MM.1S (cell line): ENCODE measurements at regions not wholly inside any gene's neighbourhood (a gene's known extent, or its start where the extent isn't known, plus 50 kb on each side); places are given as distances from the start of the nearest gene placed in this dataset.

Experiments used
- DNase-seq: peaks from one replicate; pipeline ENCODE4 v3.0.0-alpha.2; 2015
- H2AFZ ChIP-seq: fragments of 300-600 bp; sonication (generic); 2 replicates; pipeline ENCODE4 v1.6.0; 2016; ENCODE audit warnings: antibody characterized with exemption, low read length
- H3F3A ChIP-seq: fragments of 300-600 bp; sonication (generic); 2 replicates; pipeline ENCODE4 v1.6.1; 2016; ENCODE audit warnings: mild to moderate bottlenecking, antibody characterized with exemption, low read length, moderate library complexity, mixed read lengths; ENCODE audit not compliant: insufficient read depth
- H3K27ac ChIP-seq: fragments of 300-600 bp; sonication (generic); 2 replicates; pipeline ENCODE4 v1.5.1; 2016; ENCODE audit warnings: mild to moderate bottlenecking, low read length
- H3K27me3 ChIP-seq: fragments of 300-600 bp; sonication (generic); replicated peaks from 2 replicates; pipeline ENCODE4 v1.6.0; 2016; ENCODE audit warnings: low read length; ENCODE audit not compliant: insufficient read depth
- H3K36me3 ChIP-seq: fragments of 300-600 bp; sonication (generic); replicated peaks from 2 replicates; pipeline ENCODE4 v1.6.1; 2016; ENCODE audit warnings: mild to moderate bottlenecking, low read length, mixed read lengths; ENCODE audit not compliant: insufficient read depth
- H3K4me1 ChIP-seq: fragments of 300-600 bp; sonication (generic); 2 replicates; pipeline ENCODE4 v1.6.1; 2016; ENCODE audit warnings: low read length, mixed read lengths
- H3K4me2 ChIP-seq: fragments of 300-600 bp; sonication (generic); 2 replicates; pipeline ENCODE4 v1.6.0; 2016; ENCODE audit warnings: low read depth, low read length
- H3K4me3 ChIP-seq: fragments of 300-600 bp; sonication (generic); 2 replicates; pipeline ENCODE4 v1.5.1; 2016; ENCODE audit warnings: low read length, mixed read lengths
- H3K79me2 ChIP-seq: fragments of 300-600 bp; sonication (generic); 2 replicates; pipeline ENCODE4 v1.6.1; 2016; ENCODE audit warnings: mixed run types, low read length, mixed read lengths
- H3K9ac ChIP-seq: fragments of 300-600 bp; sonication (generic); 2 replicates; pipeline ENCODE4 v1.6.1; 2016; ENCODE audit warnings: low read length, mixed read lengths
- H3K9me2 ChIP-seq: fragments of 300-600 bp; sonication (generic); replicated peaks from 2 replicates; pipeline ENCODE4 v1.6.1; 2016; ENCODE audit warnings: mild to moderate bottlenecking, low read length, mixed read lengths; ENCODE audit not compliant: insufficient read depth
- H3K9me3 ChIP-seq: fragments of 300-600 bp; sonication (generic); replicated peaks from 2 replicates; pipeline ENCODE4 v1.6.1; 2016; ENCODE audit warnings: mild to moderate bottlenecking, low read length, mixed read lengths; ENCODE audit not compliant: insufficient read depth
- H4K20me1 ChIP-seq: fragments of 300-600 bp; sonication (generic); 2 replicates; pipeline ENCODE4 v1.6.1; 2016; ENCODE audit warnings: mild to moderate bottlenecking, low read length, moderate library complexity, mixed read lengths; ENCODE audit not compliant: insufficient read depth
- EZH2 ChIP-seq: fragments of 300-600 bp; sonication (generic); optimal IDR thresholded peaks from 2 replicates; pipeline ENCODE3; 2017; ENCODE audit warnings: low read depth, mild to moderate bottlenecking, antibody characterized with exemption, low read length, mixed read lengths
- EZH2phosphoT487 ChIP-seq: fragments of 300-600 bp; sonication (generic); IDR thresholded peaks from 2 replicates; pipeline ENCODE4 v1.6.1; 2018; ENCODE audit warnings: antibody characterized with exemption, low read length
- TF ChIP-seq, protein P1 (sequence below): fragments of 300-600 bp; sonication (generic); IDR thresholded peaks from 2 replicates; pipeline ENCODE4 v1.5.1; 2016; ENCODE audit warnings: antibody characterized with exemption, low read length, mixed read lengths

- H3K9me2 ChIP-seq, result no peaks in the 10 kb centered on the region
- H3K79me2 ChIP-seq, result no peaks in the 10 kb centered on the region
- no peak overlapping the region for H3K27ac ChIP-seq
- H3F3A ChIP-seq, result no peaks in the 10 kb centered on the region
- H3K36me3 ChIP-seq, result no peaks in the 10 kb centered on the region
- H3K9ac ChIP-seq, result no peak overlapping the region
- no peak overlapping the region for H3K4me3 ChIP-seq
- H3K4me2 ChIP-seq, result no peak overlapping the region
- no peak for TF ChIP-seq EZH2phosphoT487
- TF ChIP-seq, protein P1, sequence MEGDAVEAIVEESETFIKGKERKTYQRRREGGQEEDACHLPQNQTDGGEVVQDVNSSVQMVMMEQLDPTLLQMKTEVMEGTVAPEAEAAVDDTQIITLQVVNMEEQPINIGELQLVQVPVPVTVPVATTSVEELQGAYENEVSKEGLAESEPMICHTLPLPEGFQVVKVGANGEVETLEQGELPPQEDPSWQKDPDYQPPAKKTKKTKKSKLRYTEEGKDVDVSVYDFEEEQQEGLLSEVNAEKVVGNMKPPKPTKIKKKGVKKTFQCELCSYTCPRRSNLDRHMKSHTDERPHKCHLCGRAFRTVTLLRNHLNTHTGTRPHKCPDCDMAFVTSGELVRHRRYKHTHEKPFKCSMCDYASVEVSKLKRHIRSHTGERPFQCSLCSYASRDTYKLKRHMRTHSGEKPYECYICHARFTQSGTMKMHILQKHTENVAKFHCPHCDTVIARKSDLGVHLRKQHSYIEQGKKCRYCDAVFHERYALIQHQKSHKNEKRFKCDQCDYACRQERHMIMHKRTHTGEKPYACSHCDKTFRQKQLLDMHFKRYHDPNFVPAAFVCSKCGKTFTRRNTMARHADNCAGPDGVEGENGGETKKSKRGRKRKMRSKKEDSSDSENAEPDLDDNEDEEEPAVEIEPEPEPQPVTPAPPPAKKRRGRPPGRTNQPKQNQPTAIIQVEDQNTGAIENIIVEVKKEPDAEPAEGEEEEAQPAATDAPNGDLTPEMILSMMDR, result no peak
- TF ChIP-seq EZH2, result no peak
- no peak overlapping the region for H2AFZ ChIP-seq
- H3K9me3 ChIP-seq, result no peaks in the 10 kb centered on the region
- no peak for DNase-seq
- no peaks in the 10 kb centered on the region for H3K27me3 ChIP-seq
- no peaks in the 10 kb centered on the region for H3K4me1 ChIP-seq
- no peaks in the 10 kb centered on the region for H4K20me1 ChIP-seq
Measured at GRCh38 chr15:26106556-26106955, 243.4 kb upstream of the ATP10A start.

- Histone ChIP-seq H4K20me1 (no peaks in the 10 kb centered on the region), H3K4me2 (no peak overlapping the region), H3K9me3 (no peaks in the 10 kb centered on the region), H3F3A (no peaks in the 10 kb centered on the region), H3K27ac (no peak overlapping the region), H3K4me3 (no peak overlapping the region), H2AFZ (no peak overlapping the region), H3K4me1 (no peaks in the 10 kb centered on the region), H3K36me3 (no peaks in the 10 kb centered on the region), H3K9me2 (no peaks in the 10 kb centered on the region), H3K9ac (no peak overlapping the region), H3K27me3 (no peaks in the 10 kb centered on the region), H3K79me2 (no peaks in the 10 kb centered on the region)
- TF ChIP-seq, protein P1, result no peak
- TF ChIP-seq EZH2 (no peak), EZH2phosphoT487 (no peak)
- DNase-seq, result no peak
Measured at GRCh38 chr15:26103002-26103404, 239.9 kb upstream of the ATP10A start.

- H3K9ac ChIP-seq, result no peak overlapping the region
- H3K79me2 ChIP-seq, result no peaks in the 10 kb centered on the region
- H3K27me3 ChIP-seq, result no peaks in the 10 kb centered on the region
- H3K9me2 ChIP-seq, result no peaks in the 10 kb centered on the region
- H4K20me1 ChIP-seq, result no peaks in the 10 kb centered on the region
- H3K4me3 ChIP-seq, result no peak overlapping the region
- no peaks in the 10 kb centered on the region for H3F3A ChIP-seq
- no peak for DNase-seq
- H3K36me3 ChIP-seq, result no peaks in the 10 kb centered on the region
- H3K9me3 ChIP-seq, result no peaks in the 10 kb centered on the region
- H3K4me1 ChIP-seq, result no peaks in the 10 kb centered on the region
- H3K4me2 ChIP-seq, result no peak overlapping the region
- H3K27ac ChIP-seq, result no peak overlapping the region
- H2AFZ ChIP-seq, result no peak overlapping the region
- TF ChIP-seq, protein P1, result no peak
Measured at GRCh38 chr15:26102365-26102764, 239.2 kb upstream of the ATP10A start.

- Histone ChIP-seq H3K9ac (no peak overlapping the region), H3K27me3 (no peaks in the 10 kb centered on the region), H4K20me1 (no peaks in the 10 kb centered on the region), H3K4me1 (no peaks in the 10 kb centered on the region), H2AFZ (no peak overlapping the region), H3K9me2 (no peaks in the 10 kb centered on the region), H3K4me2 (no peak overlapping the region), H3K27ac (no peak overlapping the region), H3K79me2 (no peaks in the 10 kb centered on the region), H3K9me3 (no peaks in the 10 kb centered on the region), H3F3A (no peaks in the 10 kb centered on the region), H3K4me3 (no peak overlapping the region), H3K36me3 (no peaks in the 10 kb centered on the region)
- TF ChIP-seq EZH2phosphoT487 (no peak), EZH2 (no peak)
- TF ChIP-seq, protein P1, result no peak
- no peak for DNase-seq
Measured at GRCh38 chr15:26101443-26101842, 238.3 kb upstream of the ATP10A start.
